ENCODE measurements at regions not wholly inside any gene's neighbourhood (a gene's known extent, or its start where the extent isn't known, plus 50 kb on each side); places are given as distances from the start of the nearest gene placed in this dataset.

DNA sequence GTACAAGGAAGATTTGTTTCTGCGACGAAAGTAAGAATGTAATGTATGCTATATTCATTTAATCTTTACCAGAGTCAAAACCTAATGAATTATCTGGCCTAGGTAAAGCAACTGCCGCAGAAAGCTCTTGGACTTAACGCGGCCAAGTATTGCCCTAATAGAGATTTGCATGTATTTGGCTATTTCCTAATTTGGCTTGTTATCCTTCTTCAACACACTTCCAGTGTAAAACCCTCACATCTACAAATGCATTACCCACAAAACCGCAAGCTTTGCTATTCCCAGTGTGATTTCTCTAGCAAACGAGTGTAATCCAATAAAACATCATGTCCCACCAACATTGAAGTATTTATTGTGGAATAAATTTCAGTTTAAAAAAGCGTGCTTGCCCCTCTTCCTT, 123.8 kb upstream of the LMO4 start:
- POLR2A ChIA-PET = no interaction called here
- DNase-seq (ENCODE audit: low read depth, low spot score) = no peak
- Histone ChIP-seq H3K4me1 (ENCODE audit: control insufficient read depth, extremely low read depth, insufficient read depth, low read length) (no peaks in the 10 kb centered on the region), H2AFZ (ENCODE audit: low read depth, low read length) (no peak overlapping the region), H3K79me2 (ENCODE audit: control insufficient read depth, insufficient read depth, low read length) (no peaks in the 10 kb centered on the region), H3K9me3 (replicated peaks; ENCODE audit: control insufficient read depth, insufficient read depth, low read length) (no peaks in the 10 kb centered on the region), H3K27me3 (ENCODE audit: control insufficient read depth in 2 of 2, insufficient read depth in 2 of 2, low read length in 2 of 2) (no peaks in the 10 kb centered on the region), H3K9ac (replicated peaks; ENCODE audit: extremely low read depth, insufficient read depth, low read length) (no peak overlapping the region), H3K4me2 (ENCODE audit: insufficient read depth, low read length) (no peak overlapping the region), H3K36me3 (ENCODE audit: control insufficient read depth in 2 of 2, extremely low read depth in 1 of 2, insufficient read depth in 2 of 2, low read length in 2 of 2) (no peaks in the 10 kb centered on the region), H4K20me1 (replicated peaks; ENCODE audit: control insufficient read depth, extremely low read depth, insufficient read depth, low read length) (no peaks in the 10 kb centered on the region), H3K27ac (ENCODE audit: insufficient read depth, low read depth, low read length) (no peak overlapping the region), H3K9me1 (replicated peaks; ENCODE audit: control insufficient read depth, extremely low read depth, insufficient read depth, low read length) (no peaks in the 10 kb centered on the region), H3K4me3 (replicated peaks in 1 of 3; ENCODE audit: insufficient read depth in 1 of 3, low read depth in 1 of 3, low read length in 3 of 3) (no peak overlapping the region)
- CTCF ChIA-PET = no interaction called here
- dilution Hi-C loops (cut with MboI; ENCODE audit: extremely low pct_ligation_motif_present, low sequenced_read_pairs) (no loop called here), intact Hi-C loops (cut with micrococcal nuclease) (no loop called here)
- no peak for FAIRE-seq
- TF ChIP-seq JUN (IDR thresholded peaks at IDR 0.05; ENCODE audit: borderline replicate concordance, insufficient read depth, insufficient read length, low read depth) (no peak), GATA2 (IDR thresholded peaks at IDR 0.05; ENCODE audit: insufficient read depth, insufficient read length, low read depth, low read length) (no peak)
- TF ChIP-seq, protein P1, sequence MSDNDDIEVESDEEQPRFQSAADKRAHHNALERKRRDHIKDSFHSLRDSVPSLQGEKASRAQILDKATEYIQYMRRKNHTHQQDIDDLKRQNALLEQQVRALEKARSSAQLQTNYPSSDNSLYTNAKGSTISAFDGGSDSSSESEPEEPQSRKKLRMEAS (IDR thresholded peaks at IDR 0.05; ENCODE audit: insufficient read depth, insufficient read length) = no peak
- no TSS peak for BruUV-seq (replicated peaks)

DNA sequence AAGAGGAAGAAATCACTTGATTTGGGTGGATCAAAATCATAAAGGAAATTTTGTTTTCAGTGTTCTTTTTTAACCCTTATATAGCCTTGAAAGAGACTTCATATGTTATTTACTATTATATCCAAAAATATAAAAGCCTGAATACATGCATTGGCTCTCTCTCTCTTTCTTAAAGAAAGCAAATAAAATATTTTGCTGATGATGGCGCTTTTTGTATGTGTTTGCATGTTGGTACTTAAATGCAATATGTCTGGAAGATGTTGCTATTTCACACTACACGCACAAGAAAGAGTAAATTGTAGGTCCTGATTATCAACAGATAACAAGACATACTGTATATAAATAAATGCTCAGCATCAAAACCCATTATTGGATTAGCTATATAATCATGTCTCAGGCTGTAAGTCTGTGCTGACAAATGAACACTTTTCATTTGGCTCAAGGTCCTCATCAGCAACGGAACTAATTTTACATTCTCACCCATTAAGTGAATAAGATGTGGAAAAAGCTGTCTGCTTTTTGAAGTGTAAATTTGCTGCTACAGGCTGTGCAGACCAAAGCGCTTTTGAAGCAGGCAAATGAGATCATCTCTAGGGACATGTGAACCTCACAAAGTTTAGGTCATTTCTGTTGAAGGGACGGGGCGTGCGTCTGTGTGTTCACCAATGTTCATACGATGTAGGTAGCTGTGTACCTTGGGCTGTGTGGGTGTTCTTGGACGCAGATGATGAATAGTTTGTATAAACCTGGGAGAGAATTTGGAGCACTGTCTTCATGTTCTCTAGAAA, 122.4 kb upstream of the LMO4 start:
- H3K27ac ChIP-seq (ENCODE audit: insufficient read depth, low read depth, low read length) = no peak overlapping the region
- no TSS peak for BruUV-seq (replicated peaks)
- no peak overlapping the region for H3K4me3 ChIP-seq (replicated peaks in 1 of 3; ENCODE audit: insufficient read depth in 1 of 3, low read depth in 1 of 3, low read length in 3 of 3)
- FAIRE-seq (no peak), DNase-seq (ENCODE audit: low read depth, low spot score) (no peak)
- no peak overlapping the region for H2AFZ ChIP-seq (ENCODE audit: low read depth, low read length)
- no peaks in the 10 kb centered on the region for H3K9me1 ChIP-seq (replicated peaks; ENCODE audit: control insufficient read depth, extremely low read depth, insufficient read depth, low read length)
- POLR2A ChIA-PET = no interaction called here
- no peak overlapping the region for H3K4me2 ChIP-seq (ENCODE audit: insufficient read depth, low read length)
- intact Hi-C loops (cut with micrococcal nuclease) = no loop called here
- no peaks in the 10 kb centered on the region for H3K9me3 ChIP-seq (replicated peaks; ENCODE audit: control insufficient read depth, insufficient read depth, low read length)
- no peaks in the 10 kb centered on the region for H3K79me2 ChIP-seq (ENCODE audit: control insufficient read depth, insufficient read depth, low read length)
- CTCF ChIA-PET = no interaction called here
- H3K9ac ChIP-seq (replicated peaks; ENCODE audit: extremely low read depth, insufficient read depth, low read length) = no peak overlapping the region
- H4K20me1 ChIP-seq (replicated peaks; ENCODE audit: control insufficient read depth, extremely low read depth, insufficient read depth, low read length) = no peaks in the 10 kb centered on the region
- H3K27me3 ChIP-seq (ENCODE audit: control insufficient read depth in 2 of 2, insufficient read depth in 2 of 2, low read length in 2 of 2) = peaks cover 0 to 2% of the 10 kb centered on the region in 2 experiments
- TF ChIP-seq JUN (IDR thresholded peaks at IDR 0.05; ENCODE audit: borderline replicate concordance, insufficient read depth, insufficient read length, low read depth) = no peak
- TF ChIP-seq, protein P2, sequence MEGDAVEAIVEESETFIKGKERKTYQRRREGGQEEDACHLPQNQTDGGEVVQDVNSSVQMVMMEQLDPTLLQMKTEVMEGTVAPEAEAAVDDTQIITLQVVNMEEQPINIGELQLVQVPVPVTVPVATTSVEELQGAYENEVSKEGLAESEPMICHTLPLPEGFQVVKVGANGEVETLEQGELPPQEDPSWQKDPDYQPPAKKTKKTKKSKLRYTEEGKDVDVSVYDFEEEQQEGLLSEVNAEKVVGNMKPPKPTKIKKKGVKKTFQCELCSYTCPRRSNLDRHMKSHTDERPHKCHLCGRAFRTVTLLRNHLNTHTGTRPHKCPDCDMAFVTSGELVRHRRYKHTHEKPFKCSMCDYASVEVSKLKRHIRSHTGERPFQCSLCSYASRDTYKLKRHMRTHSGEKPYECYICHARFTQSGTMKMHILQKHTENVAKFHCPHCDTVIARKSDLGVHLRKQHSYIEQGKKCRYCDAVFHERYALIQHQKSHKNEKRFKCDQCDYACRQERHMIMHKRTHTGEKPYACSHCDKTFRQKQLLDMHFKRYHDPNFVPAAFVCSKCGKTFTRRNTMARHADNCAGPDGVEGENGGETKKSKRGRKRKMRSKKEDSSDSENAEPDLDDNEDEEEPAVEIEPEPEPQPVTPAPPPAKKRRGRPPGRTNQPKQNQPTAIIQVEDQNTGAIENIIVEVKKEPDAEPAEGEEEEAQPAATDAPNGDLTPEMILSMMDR (IDR thresholded peaks at IDR 0.05; ENCODE audit: extremely low read depth in 1 of 2, insufficient read depth in 1 of 2, low read depth in 1 of 2, low read length in 2 of 2) = no peak
- no peak for TF ChIP-seq FOS (IDR thresholded peaks at IDR 0.05; ENCODE audit: borderline replicate concordance, insufficient read depth, low read length)
- TF ChIP-seq POLR2A (IDR thresholded peaks at IDR 0.05; ENCODE audit: low read depth, low read length) = no peak
- no peak for TF ChIP-seq GATA2 (IDR thresholded peaks at IDR 0.05; ENCODE audit: insufficient read depth, insufficient read length, low read depth, low read length)
- TF ChIP-seq POLR2AphosphoS5 (IDR thresholded peaks at IDR 0.05; ENCODE audit: insufficient read depth, low read depth, low read length) = no peak
- TF ChIP-seq, protein P1 (IDR thresholded peaks at IDR 0.05; ENCODE audit: insufficient read depth, insufficient read length) = no peak
- TF ChIP-seq MYC (IDR thresholded peaks at IDR 0.05; ENCODE audit: low read depth, low read length) = no peak
- no peak for TF ChIP-seq EZH2 (IDR thresholded peaks at IDR 0.05; ENCODE audit: borderline replicate concordance, low read depth, low read length, severe bottlenecking)
- no peaks in the 10 kb centered on the region for H3K4me1 ChIP-seq (ENCODE audit: control insufficient read depth, extremely low read depth, insufficient read depth, low read length)
- no peaks in the 10 kb centered on the region for H3K36me3 ChIP-seq (ENCODE audit: control insufficient read depth in 2 of 2, extremely low read depth in 1 of 2, insufficient read depth in 2 of 2, low read length in 2 of 2)
- dilution Hi-C loops (cut with MboI; ENCODE audit: extremely low pct_ligation_motif_present, low sequenced_read_pairs) = no loop called here
